D721Med (cell line): ENCODE measurements at regions not wholly inside any gene's neighbourhood (a gene's known extent, or its start where the extent isn't known, plus 50 kb on each side); places are given as distances from the start of the nearest gene placed in this dataset.

Source experiments
- DNase-seq: peaks from one replicate; pipeline ENCODE4 v3.0.0; 2011; ENCODE audit warnings: low spot score; ENCODE audit not compliant: insufficient read length
- FAIRE-seq: peaks from 2 replicates; lab custom pipeline; 2011; peaks lifted over from hg19 to GRCh38; lab: Jason Lieb, UNC
- CTCF ChIP-seq: IDR thresholded peaks from 2 replicates; pipeline ENCODE4 v1.5.1; 2012; ENCODE audit warnings: mild to moderate bottlenecking, control low read depth; ENCODE audit not compliant: insufficient read depth; ENCODE audit errors: missing control alignments

GRCh38 chr1:229762891-229763290, 136.8 kb downstream of the URB2 start:
- DNase-seq (no peak), FAIRE-seq (no peak)
- TF ChIP-seq CTCF: no peak

- DNase-seq (no peak), FAIRE-seq (no peak)
Observed at GRCh38 chr1:229768232-229768631, 142.2 kb downstream of the URB2 start.

GRCh38 chr1:229769006-229769405, 143.0 kb downstream of the URB2 start:
- DNase-seq: no peak
- FAIRE-seq: no peak
- no peak for TF ChIP-seq CTCF

More at GRCh38 chr1:229768232-229768631, 142.2 kb downstream of the URB2 start:
- TF ChIP-seq CTCF: no peak

- DNase-seq: no peak
- no peak for FAIRE-seq
- TF ChIP-seq CTCF: no peak
Observed at GRCh38 chr1:229769809-229770208, 143.8 kb downstream of the URB2 start.

GRCh38 chr1:229778794-229779193, 152.7 kb downstream of the URB2 start:
- no peak for DNase-seq
- no peak for FAIRE-seq
- TF ChIP-seq CTCF: no peak

GRCh38 chr1:229781453-229781852, 155.4 kb downstream of the URB2 start:
- no peak for TF ChIP-seq CTCF
- DNase-seq: no peak
- no peak for FAIRE-seq

- TF ChIP-seq CTCF: no peak
- DNase-seq (no peak), FAIRE-seq (no peak)
Observed at GRCh38 chr1:229782469-229782868, 156.4 kb downstream of the URB2 start.
